Adrenal gland (tissue), 5 donors: ENCODE measurements at regions not wholly inside any gene's neighbourhood (a gene's known extent, or its start where the extent isn't known, plus 50 kb on each side); places are given as distances from the start of the nearest gene placed in this dataset.

ENCODE experiments used
- CTCF ChIP-seq, 6 experiments: fragments of 450-650 bp in 4 of 6; fragments of 200-600 bp in 2 of 6; sonication (generic) in 1 of 6; IDR thresholded peaks; 1 replicate in 5 of 6; 2 replicates in 1 of 6; pipeline versions ENCODE4 v1.5.1 to v1.8.0; 2016 to 2021; ENCODE audit warnings: antibody characterized with exemption in 6 of 6, mild to moderate bottlenecking in 2 of 6, moderate library complexity in 1 of 6
- POLR2A ChIP-seq, 2 donors: fragments of 450-650 bp; IDR thresholded peaks; one replicate each; pipeline ENCODE4 v1.6.1; 2017; ENCODE audit warnings: antibody characterized with exemption in 2 of 2, mild to moderate bottlenecking in 2 of 2, moderate library complexity in 1 of 2
- donor health status: DM: no; HTN: no; CAD: no.

DNA sequence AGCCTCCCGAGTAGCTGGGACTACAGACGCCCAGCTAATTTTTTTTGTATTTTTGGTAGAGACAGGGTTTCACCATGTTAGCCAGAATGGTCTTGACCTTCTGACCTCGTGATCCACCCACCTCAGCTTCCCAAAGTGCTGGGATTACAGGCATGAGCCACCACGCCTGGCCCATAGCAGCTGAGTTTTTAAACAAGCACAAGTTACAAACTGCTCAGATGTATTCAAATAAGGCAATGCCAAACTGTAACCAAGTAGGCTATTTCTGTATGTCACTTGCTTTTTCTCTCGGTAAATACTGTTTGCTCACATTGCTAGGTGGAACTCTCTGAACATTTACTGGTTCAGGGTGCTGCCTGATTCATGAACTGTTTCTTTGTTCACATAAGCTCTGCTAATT lies 799.3 kb upstream of the NUDT12 start:
- TF ChIP-seq CTCF (IDR thresholded peaks at IDR 0.05) (no peak), POLR2A (IDR thresholded peaks at IDR 0.05) (no peak)
